Lower leg skin (tissue), 3 donors: ENCODE measurements at regions not wholly inside any gene's neighbourhood (a gene's known extent, or its start where the extent isn't known, plus 50 kb on each side); places are given as distances from the start of the nearest gene placed in this dataset.

ENCODE experiments used
- CTCF ChIP-seq, 3 donors: fragments of 450-650 bp; IDR thresholded peaks; one replicate each; pipeline ENCODE4 v1.5.1; 2016; ENCODE audit warnings: antibody characterized with exemption in 3 of 3, mild to moderate bottlenecking in 3 of 3, moderate library complexity in 2 of 3
- POLR2A ChIP-seq, 2 donors: fragments of 450-650 bp; IDR thresholded peaks; one replicate each; pipeline ENCODE4 v1.6.1; 2016 to 2017; ENCODE audit warnings: antibody characterized with exemption in 2 of 2, mild to moderate bottlenecking in 1 of 2, moderate library complexity in 1 of 2

GRCh38 chr11:119835753-119836152 is 106.8 kb upstream of the NECTIN1 start:
- no peak for TF ChIP-seq POLR2A (IDR thresholded peaks at IDR 0.05)
- TF ChIP-seq CTCF (IDR thresholded peaks at IDR 0.05): no peak
